ENCODE measurements at regions not wholly inside any gene's neighbourhood (a gene's known extent, or its start where the extent isn't known, plus 50 kb on each side); places are given as distances from the start of the nearest gene placed in this dataset.

DNA sequence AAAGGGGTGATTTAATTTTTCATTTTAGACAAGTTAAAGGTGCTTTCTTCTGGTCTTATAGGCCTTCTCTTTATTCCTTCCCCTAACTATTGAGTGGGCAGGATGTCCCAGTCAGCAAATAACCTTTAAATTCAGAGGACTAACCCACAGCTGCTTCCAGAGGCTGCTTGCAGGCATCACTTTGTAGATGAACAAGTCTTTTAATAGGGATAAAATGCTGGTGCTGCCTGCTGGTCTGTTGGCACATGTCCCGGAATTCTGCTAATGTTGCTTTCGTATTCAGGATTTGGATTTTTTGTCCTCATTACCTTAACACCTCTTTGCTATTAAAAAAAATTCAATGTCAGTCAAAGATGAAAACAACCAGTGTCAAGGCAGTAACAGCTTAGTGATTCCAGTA, 132.7 kb upstream of the KL start:
- H3K27me3 Mint-ChIP-seq (ENCODE audit: low read depth): no peaks in the 10 kb centered on the region
- no peak overlapping the region for H3K9ac ChIP-seq (ENCODE audit: extremely low read depth, insufficient read length, low read length)
- H4K5ac ChIP-seq (ENCODE audit: insufficient read length, low read depth, low read length): no peak overlapping the region
- no peak overlapping the region for H3T11ph ChIP-seq (ENCODE audit: low read length)
- H3K4me1 ChIP-seq (ENCODE audit: insufficient read depth, low read length): no peaks in the 10 kb centered on the region
- no peak overlapping the region for H3K4ac ChIP-seq (ENCODE audit: low read depth, low read length)
- H2BK20ac ChIP-seq (ENCODE audit: low read depth, low read length, poor library complexity, severe bottlenecking): no peak overlapping the region
- H3K36me3 Mint-ChIP-seq (ENCODE audit: insufficient read depth in 1 of 3, low read depth in 3 of 3): peaks cover 2 to 10% (median 4%) of the 10 kb centered on the region in 3 experiments; a peak in 5 of 7 replicates
- H3K18ac ChIP-seq (ENCODE audit: insufficient read length, low read depth, low read length): no peak overlapping the region
- H3K27ac Mint-ChIP-seq: no peak overlapping the region
- H2AFZ ChIP-seq (ENCODE audit: low read length): no peak overlapping the region
- H3K4me2 ChIP-seq (ENCODE audit: insufficient read depth, insufficient read length, low read length): no peak overlapping the region
- H4K91ac ChIP-seq (ENCODE audit: insufficient read length, low read depth, low read length): no peak overlapping the region
- H2BK120ac ChIP-seq (ENCODE audit: low read depth, low read length, poor library complexity, severe bottlenecking): no peak overlapping the region
- H3K9me3 ChIP-seq (ENCODE audit: control insufficient read depth, low read depth, low read length): no peaks in the 10 kb centered on the region
- H2BK5ac ChIP-seq (ENCODE audit: insufficient read length, low read length): no peak overlapping the region
- no peak for DNase-seq
- no peak overlapping the region for H2BK12ac ChIP-seq (ENCODE audit: insufficient read length, low read depth, low read length)
- WGBS (ENCODE audit: extremely low coverage, insufficient read length, low lambda C conversion rate): no CpG with 5 or more reads among the region's 2 CpGs
- H4K8ac ChIP-seq (replicated peaks; ENCODE audit: insufficient read length, low read depth, low read length): no peak overlapping the region
- H3K27ac ChIP-seq (ENCODE audit: insufficient read length, low read depth, low read length): no peak overlapping the region
- H3K4me1 Mint-ChIP-seq: peaks cover 5 to 7% of the 10 kb centered on the region in 2 experiments; a peak in 3 of 4 replicates
- H3K27me3 ChIP-seq (ENCODE audit: insufficient read depth, low read length): no peaks in the 10 kb centered on the region
- no peak overlapping the region for H3K56ac ChIP-seq (ENCODE audit: insufficient read length, low read depth, low read length)
- no peak overlapping the region for H3K23ac ChIP-seq (ENCODE audit: insufficient read length, low read depth, low read length)
- peaks cover 10 to 14% of the 10 kb centered on the region in 2 experiments; a peak in 4 of 5 replicates for H3K9me3 Mint-ChIP-seq
- H3K23me2 ChIP-seq (ENCODE audit: insufficient read length, low read depth, low read length, poor library complexity, severe bottlenecking): no peaks in the 10 kb centered on the region
- H3K4me3 Mint-ChIP-seq: no peak overlapping the region
- no peaks in the 10 kb centered on the region for H3K79me2 ChIP-seq (ENCODE audit: insufficient read depth, low read length)
- no peak overlapping the region for H2BK15ac ChIP-seq (ENCODE audit: low read depth, low read length)
- no peaks in the 10 kb centered on the region for H4K20me1 ChIP-seq (ENCODE audit: control insufficient read depth, insufficient read depth, insufficient read length)
- H3K14ac ChIP-seq (ENCODE audit: insufficient read depth, low read length): no peak overlapping the region
- H3K79me1 ChIP-seq (ENCODE audit: insufficient read depth, low read depth, low read length, poor library complexity, severe bottlenecking): no peaks in the 10 kb centered on the region
- TF ChIP-seq, protein P1, sequence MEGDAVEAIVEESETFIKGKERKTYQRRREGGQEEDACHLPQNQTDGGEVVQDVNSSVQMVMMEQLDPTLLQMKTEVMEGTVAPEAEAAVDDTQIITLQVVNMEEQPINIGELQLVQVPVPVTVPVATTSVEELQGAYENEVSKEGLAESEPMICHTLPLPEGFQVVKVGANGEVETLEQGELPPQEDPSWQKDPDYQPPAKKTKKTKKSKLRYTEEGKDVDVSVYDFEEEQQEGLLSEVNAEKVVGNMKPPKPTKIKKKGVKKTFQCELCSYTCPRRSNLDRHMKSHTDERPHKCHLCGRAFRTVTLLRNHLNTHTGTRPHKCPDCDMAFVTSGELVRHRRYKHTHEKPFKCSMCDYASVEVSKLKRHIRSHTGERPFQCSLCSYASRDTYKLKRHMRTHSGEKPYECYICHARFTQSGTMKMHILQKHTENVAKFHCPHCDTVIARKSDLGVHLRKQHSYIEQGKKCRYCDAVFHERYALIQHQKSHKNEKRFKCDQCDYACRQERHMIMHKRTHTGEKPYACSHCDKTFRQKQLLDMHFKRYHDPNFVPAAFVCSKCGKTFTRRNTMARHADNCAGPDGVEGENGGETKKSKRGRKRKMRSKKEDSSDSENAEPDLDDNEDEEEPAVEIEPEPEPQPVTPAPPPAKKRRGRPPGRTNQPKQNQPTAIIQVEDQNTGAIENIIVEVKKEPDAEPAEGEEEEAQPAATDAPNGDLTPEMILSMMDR (conservative IDR thresholded peaks at IDR 0.05): no peak
- H2AK5ac ChIP-seq (ENCODE audit: insufficient read length, low read length): no peak overlapping the region

All from H9 (cell line).